GM12875 (cell line): ENCODE measurements at regions not wholly inside any gene's neighbourhood (a gene's known extent, or its start where the extent isn't known, plus 50 kb on each side); places are given as distances from the start of the nearest gene placed in this dataset.
"Not testable (repeated sequence)": the region's sequence is repeated elsewhere in the genome, so short reads cannot be mapped to it uniquely, and the experiment has no call there.

Source experiments
- H3K4me3 ChIP-seq: one replicate; pipeline ENCODE4 v1.5.1; 2011; ENCODE audit warnings: low read depth, low read length, control low read depth
- CTCF ChIP-seq: IDR thresholded peaks from 2 replicates; pipeline ENCODE4 v1.5.1; 2011; ENCODE audit warnings: low read depth, mild to moderate bottlenecking, control low read depth, inconsistent platforms, low read length, moderate library complexity, borderline replicate concordance; ENCODE audit not compliant: insufficient read depth

- no peak for TF ChIP-seq CTCF
- no peak overlapping the region for H3K4me3 ChIP-seq
Observed at GRCh38 chr16:87150681-87151280, 166.4 kb downstream of the C16orf95 start.

GRCh38 chr16:87152221-87152755 lies 164.9 kb downstream of the C16orf95 start:
- no peak for TF ChIP-seq CTCF
- H3K4me3 ChIP-seq, result no peak overlapping the region

- no peak for TF ChIP-seq CTCF
- no peak overlapping the region for H3K4me3 ChIP-seq
Observed at GRCh38 chr16:87153326-87153725, 163.9 kb downstream of the C16orf95 start.

GRCh38 chr16:87155315-87155714 lies 161.9 kb downstream of the C16orf95 start:
- H3K4me3 ChIP-seq, result not testable (repeated sequence)

- TF ChIP-seq CTCF, result no peak
Observed at GRCh38 chr16:87156195-87156594, 161.0 kb downstream of the C16orf95 start.

GRCh38 chr16:87160234-87160636 lies 157.0 kb downstream of the C16orf95 start:
- TF ChIP-seq CTCF, result no peak

More at GRCh38 chr16:87156195-87156594, 161.0 kb downstream of the C16orf95 start:
- no peak overlapping the region for H3K4me3 ChIP-seq

GRCh38 chr16:87160701-87161337 lies 156.4 kb downstream of the C16orf95 start:
- no peak for TF ChIP-seq CTCF

More at GRCh38 chr16:87160234-87160636, 157.0 kb downstream of the C16orf95 start:
- no peak overlapping the region for H3K4me3 ChIP-seq

GRCh38 chr16:87161410-87161809 lies 155.8 kb downstream of the C16orf95 start:
- H3K4me3 ChIP-seq, result not testable (repeated sequence)

More at GRCh38 chr16:87160701-87161337, 156.4 kb downstream of the C16orf95 start:
- no peak overlapping the region for H3K4me3 ChIP-seq
